Panc1 (cell line): ENCODE measurements at regions not wholly inside any gene's neighbourhood (a gene's known extent, or its start where the extent isn't known, plus 50 kb on each side); places are given as distances from the start of the nearest gene placed in this dataset.

ENCODE experiments used
- CTCF ChIP-seq: fragments of 450-650 bp; IDR thresholded peaks from 2 replicates; pipeline ENCODE4 v1.5.1; 2017; ENCODE audit warnings: mild to moderate bottlenecking
- POLR2AphosphoS5 ChIP-seq: IDR thresholded peaks from 2 replicates; pipeline ENCODE4 v1.6.1; 2012; ENCODE audit warnings: mild to moderate bottlenecking, low read depth, low read length, moderate library complexity
- SIN3A ChIP-seq: IDR thresholded peaks from 2 replicates; pipeline ENCODE4 v1.6.1; 2012; ENCODE audit warnings: low read depth, mild to moderate bottlenecking, low read length, moderate library complexity, borderline replicate concordance; ENCODE audit not compliant: insufficient read depth
- TCF7L2 ChIP-seq: IDR thresholded peaks from 2 replicates; pipeline ENCODE4 v1.6.1; 2011; ENCODE audit warnings: mild to moderate bottlenecking, low read depth, low read length, inconsistent platforms
- TF ChIP-seq, protein P1 (sequence below), 2 experiments: IDR thresholded peaks; 2 replicates each; pipeline ENCODE4 v1.6.1; 2011 to 2012; ENCODE audit warnings: low read depth in 2 of 2, control low read depth in 1 of 2, low read length in 1 of 2, mild to moderate bottlenecking in 1 of 2, moderate library complexity in 1 of 2; ENCODE audit not compliant: insufficient read depth in 1 of 2

DNA sequence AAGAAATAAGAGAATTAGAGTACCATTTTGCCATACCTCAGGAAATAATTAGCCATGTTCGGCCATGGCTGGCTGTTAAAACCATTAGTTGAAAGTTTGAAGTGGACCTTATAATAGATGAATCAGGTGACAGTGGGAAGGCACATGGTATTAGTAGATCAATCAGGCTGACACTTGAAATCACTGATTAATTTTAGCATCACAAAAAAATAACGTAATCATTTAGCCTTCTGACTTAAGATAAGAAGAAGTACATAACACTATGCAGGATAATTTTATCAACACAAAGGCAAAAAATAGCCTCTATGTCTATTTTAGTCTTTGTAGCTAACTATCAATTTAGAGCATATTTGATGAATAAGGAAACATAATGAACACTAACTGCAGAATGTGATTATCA is 615.5 kb downstream of the PCDH17 start:
- TF ChIP-seq CTCF (no peak), POLR2AphosphoS5 (no peak), SIN3A (no peak), TCF7L2 (no peak)
- TF ChIP-seq, protein P1, sequence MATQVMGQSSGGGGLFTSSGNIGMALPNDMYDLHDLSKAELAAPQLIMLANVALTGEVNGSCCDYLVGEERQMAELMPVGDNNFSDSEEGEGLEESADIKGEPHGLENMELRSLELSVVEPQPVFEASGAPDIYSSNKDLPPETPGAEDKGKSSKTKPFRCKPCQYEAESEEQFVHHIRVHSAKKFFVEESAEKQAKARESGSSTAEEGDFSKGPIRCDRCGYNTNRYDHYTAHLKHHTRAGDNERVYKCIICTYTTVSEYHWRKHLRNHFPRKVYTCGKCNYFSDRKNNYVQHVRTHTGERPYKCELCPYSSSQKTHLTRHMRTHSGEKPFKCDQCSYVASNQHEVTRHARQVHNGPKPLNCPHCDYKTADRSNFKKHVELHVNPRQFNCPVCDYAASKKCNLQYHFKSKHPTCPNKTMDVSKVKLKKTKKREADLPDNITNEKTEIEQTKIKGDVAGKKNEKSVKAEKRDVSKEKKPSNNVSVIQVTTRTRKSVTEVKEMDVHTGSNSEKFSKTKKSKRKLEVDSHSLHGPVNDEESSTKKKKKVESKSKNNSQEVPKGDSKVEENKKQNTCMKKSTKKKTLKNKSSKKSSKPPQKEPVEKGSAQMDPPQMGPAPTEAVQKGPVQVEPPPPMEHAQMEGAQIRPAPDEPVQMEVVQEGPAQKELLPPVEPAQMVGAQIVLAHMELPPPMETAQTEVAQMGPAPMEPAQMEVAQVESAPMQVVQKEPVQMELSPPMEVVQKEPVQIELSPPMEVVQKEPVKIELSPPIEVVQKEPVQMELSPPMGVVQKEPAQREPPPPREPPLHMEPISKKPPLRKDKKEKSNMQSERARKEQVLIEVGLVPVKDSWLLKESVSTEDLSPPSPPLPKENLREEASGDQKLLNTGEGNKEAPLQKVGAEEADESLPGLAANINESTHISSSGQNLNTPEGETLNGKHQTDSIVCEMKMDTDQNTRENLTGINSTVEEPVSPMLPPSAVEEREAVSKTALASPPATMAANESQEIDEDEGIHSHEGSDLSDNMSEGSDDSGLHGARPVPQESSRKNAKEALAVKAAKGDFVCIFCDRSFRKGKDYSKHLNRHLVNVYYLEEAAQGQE (IDR thresholded peaks at IDR 0.05; ENCODE audit: insufficient read depth in 1 of 2, low read depth in 2 of 2, low read length in 1 of 2) = no peak
